ENCODE measurements at regions not wholly inside any gene's neighbourhood (a gene's known extent, or its start where the extent isn't known, plus 50 kb on each side); places are given as distances from the start of the nearest gene placed in this dataset.
A peak's percentile ranks its signal among the peaks of the same experiment; 100 is the strongest.

DNA sequence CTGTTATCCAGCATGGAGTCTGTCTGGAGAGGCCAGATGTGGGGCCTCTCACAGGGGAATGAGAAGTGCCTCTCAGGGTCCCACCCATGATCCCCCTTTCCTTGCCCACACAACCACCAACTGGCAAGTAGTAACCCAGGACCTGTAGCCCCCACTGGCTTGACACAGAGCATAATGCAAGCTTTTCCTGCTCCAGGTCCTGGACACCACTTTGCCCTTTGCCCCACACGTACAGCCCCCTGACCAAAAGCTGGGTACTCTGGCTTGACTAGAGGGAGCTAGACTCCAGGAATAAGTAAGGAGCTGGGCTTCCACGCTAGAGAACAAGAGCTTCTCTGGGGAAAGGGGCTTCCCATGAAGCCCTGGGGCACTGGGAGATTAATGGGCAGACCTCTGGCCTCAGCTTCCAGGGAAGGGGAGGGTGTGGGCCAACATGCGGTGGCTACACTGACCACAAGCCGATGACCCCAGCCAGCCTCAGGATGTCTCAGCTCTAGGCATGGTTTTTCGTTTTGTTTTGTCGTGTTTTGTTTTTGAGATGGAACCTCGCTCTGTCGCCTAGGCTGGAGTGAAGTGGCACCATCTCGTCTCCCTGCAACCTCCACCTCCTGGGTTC, 109.5 kb downstream of the C9orf50 start:
- H3K4me1 ChIP-seq, result no peaks in the 10 kb centered on the region
- no peak for DNase-seq
- H3K9me3 ChIP-seq, result peaks cover 3 to 5% (median 4%) of the 10 kb centered on the region in 4 donors
- H3K4me3 ChIP-seq, result no peak overlapping the region
- 82 to 83% methylated on average over 9 of the region's 9 CpGs for WGBS, 2 donors
- H3K36me3 ChIP-seq, result no peaks in the 10 kb centered on the region
- intact Hi-C loops (cut with DNase I), result no loop called here
- H3K27ac ChIP-seq, result no peak overlapping the region
- TF ChIP-seq POLR2A (IDR thresholded peaks at IDR 0.05) (no peak), POLR2AphosphoS5 (IDR thresholded peaks at IDR 0.05) (no peak), EP300 (IDR thresholded peaks at IDR 0.05) (no peak)
- TF ChIP-seq, protein P1, sequence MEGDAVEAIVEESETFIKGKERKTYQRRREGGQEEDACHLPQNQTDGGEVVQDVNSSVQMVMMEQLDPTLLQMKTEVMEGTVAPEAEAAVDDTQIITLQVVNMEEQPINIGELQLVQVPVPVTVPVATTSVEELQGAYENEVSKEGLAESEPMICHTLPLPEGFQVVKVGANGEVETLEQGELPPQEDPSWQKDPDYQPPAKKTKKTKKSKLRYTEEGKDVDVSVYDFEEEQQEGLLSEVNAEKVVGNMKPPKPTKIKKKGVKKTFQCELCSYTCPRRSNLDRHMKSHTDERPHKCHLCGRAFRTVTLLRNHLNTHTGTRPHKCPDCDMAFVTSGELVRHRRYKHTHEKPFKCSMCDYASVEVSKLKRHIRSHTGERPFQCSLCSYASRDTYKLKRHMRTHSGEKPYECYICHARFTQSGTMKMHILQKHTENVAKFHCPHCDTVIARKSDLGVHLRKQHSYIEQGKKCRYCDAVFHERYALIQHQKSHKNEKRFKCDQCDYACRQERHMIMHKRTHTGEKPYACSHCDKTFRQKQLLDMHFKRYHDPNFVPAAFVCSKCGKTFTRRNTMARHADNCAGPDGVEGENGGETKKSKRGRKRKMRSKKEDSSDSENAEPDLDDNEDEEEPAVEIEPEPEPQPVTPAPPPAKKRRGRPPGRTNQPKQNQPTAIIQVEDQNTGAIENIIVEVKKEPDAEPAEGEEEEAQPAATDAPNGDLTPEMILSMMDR (IDR thresholded peaks at IDR 0.05), result no peak
- no peaks in the 10 kb centered on the region for H3K27me3 ChIP-seq

DNA sequence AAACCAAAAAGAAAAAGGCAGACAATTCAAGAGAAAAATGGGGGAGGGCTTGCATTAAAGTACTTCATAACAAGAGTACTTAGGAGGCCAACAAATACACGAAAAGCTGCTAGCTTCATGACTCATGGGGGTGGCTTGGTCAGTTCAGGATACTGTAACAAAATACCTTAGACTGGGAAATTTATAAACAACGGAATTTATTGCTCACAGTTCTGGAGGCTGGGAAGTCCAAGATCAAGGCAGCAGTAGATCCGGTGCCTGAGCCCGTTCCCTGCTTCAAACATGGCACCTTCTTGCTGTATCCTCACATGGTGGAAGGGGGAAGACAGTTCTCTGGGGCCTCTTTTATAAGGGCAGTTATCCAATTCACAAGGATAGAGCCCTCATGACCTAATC, 111.4 kb downstream of the C9orf50 start:
- intact Hi-C loops (cut with DNase I), result no loop called here
- no peak for DNase-seq
- no peaks in the 10 kb centered on the region for H3K4me1 ChIP-seq
- no peak overlapping the region for H3K27ac ChIP-seq
- TF ChIP-seq EP300 (IDR thresholded peaks at IDR 0.05) (no peak), POLR2AphosphoS5 (IDR thresholded peaks at IDR 0.05) (peak in 1 of 4 donors; percentile 3)
- no peak overlapping the region for H3K4me3 ChIP-seq
- H3K27me3 ChIP-seq, result no peaks in the 10 kb centered on the region
- H3K9me3 ChIP-seq, result peaks cover 3 to 5% (median 4%) of the 10 kb centered on the region in 4 donors
- peaks cover 0 to 6% (median 0%) of the 10 kb centered on the region in 4 donors for H3K36me3 ChIP-seq
- 81 to 84% methylated on average over 4 of the region's 4 CpGs for WGBS, 2 donors

DNA sequence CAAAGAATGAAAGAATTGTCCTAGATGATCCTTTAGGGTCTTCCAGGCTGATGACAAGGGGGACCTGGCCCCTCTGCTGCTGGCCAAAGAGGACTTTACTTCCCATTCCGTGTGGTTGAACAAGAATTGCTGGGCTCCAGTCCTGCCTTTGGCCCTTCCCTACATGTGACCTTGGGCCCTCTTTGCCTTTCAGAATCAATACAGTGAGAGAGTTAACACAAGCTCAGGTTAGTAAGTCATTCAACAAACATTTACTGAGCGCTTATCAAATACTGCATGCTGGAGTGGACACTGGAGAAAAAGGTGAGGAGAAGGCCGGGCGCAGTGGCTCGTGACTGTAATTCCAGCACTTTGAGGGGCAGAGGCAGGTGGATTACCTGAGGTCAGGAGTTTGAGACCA, 113.1 kb downstream of the C9orf50 start:
- Histone ChIP-seq H3K9me3 (peaks cover 0 to 5% (median 0%) of the 10 kb centered on the region in 4 donors), H3K4me1 (no peaks in the 10 kb centered on the region), H3K27me3 (no peaks in the 10 kb centered on the region), H3K4me3 (no peak overlapping the region), H3K36me3 (peaks cover 0 to 23% (median 7%) of the 10 kb centered on the region in 4 donors), H3K27ac (no peak overlapping the region)
- intact Hi-C loops (cut with DNase I), result no loop called here
- TF ChIP-seq, protein P1 (IDR thresholded peaks at IDR 0.05), result no peak
- peak in 1 of 4 donors; percentile 25 for TF ChIP-seq POLR2AphosphoS5 (IDR thresholded peaks at IDR 0.05)
- DNase-seq, result no peak
- WGBS, 2 donors, result 83 to 91% methylated on average over 5 of the region's 5 CpGs

DNA sequence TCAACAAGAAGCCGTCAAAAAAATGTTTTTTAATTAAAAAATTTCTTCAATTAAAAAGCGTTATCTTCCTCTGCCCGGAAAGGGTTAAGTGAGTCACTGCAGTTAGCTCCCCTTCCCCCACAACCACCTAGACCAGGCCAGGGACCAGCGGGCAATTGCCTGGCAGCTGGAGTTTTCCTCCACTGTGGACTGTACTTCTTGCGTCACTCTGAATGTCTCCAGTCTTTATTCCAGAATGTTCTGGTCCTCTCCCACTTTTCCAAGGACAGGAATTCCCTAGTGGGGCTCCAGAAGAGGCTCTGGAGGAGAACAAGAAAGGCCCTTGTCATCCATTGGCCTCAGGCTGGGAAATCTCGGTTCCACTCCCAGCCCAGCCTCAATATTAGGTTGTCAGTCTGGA, 114.0 kb downstream of the C9orf50 start:
- H3K27ac ChIP-seq, result no peak overlapping the region
- H3K27me3 ChIP-seq, result no peaks in the 10 kb centered on the region
- 58 to 76% methylated on average over 6 of the region's 6 CpGs for WGBS, 2 donors
- no peak for DNase-seq
- intact Hi-C loops (cut with DNase I), result no loop called here
- H3K4me3 ChIP-seq, result no peak overlapping the region
- H3K9me3 ChIP-seq, result peaks cover 0 to 5% (median 0%) of the 10 kb centered on the region in 4 donors
- peaks cover 0 to 24% (median 7%) of the 10 kb centered on the region in 4 donors for H3K36me3 ChIP-seq
- TF ChIP-seq EP300 (IDR thresholded peaks at IDR 0.05) (no peak), POLR2A (IDR thresholded peaks at IDR 0.05) (no peak), POLR2AphosphoS5 (IDR thresholded peaks at IDR 0.05) (no peak)
- TF ChIP-seq, protein P1 (IDR thresholded peaks at IDR 0.05), result no peak
- H3K4me1 ChIP-seq, result no peaks in the 10 kb centered on the region

DNA sequence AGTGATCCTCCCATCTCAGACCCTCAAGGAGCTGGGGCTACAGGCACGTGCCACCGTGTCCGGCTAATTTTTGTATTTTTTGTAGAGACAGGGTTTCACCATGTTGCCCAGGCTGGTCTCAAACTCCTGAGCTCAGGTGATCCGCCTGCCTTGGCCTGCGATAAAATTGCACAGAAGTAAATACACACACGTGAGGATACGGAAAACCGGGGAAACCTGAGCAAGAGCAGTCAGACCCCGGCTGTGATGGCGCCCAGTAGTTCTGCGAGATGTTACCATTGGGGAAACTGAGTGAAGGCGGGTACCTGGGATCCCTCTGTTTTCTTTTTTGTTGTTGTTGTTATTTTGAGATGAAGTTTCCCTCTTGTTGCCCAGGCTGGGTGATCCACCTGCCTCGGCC, 114.9 kb downstream of the C9orf50 start:
- DNase-seq, result no peak
- Histone ChIP-seq H3K4me1 (peaks cover 0 to 6% (median 4%) of the 10 kb centered on the region in 4 donors), H3K36me3 (peaks cover 0 to 24% (median 7%) of the 10 kb centered on the region in 4 donors), H3K9me3 (peaks cover 0 to 5% (median 0%) of the 10 kb centered on the region in 4 donors), H3K27ac (no peak overlapping the region), H3K4me3 (no peak overlapping the region), H3K27me3 (no peaks in the 10 kb centered on the region)
- WGBS, 2 donors, result 94 to 97% methylated on average over 13 of the region's 13 CpGs
- intact Hi-C loops (cut with DNase I), result no loop called here
- TF ChIP-seq, protein P1 (IDR thresholded peaks at IDR 0.05), result no peak
- TF ChIP-seq POLR2A (IDR thresholded peaks at IDR 0.05) (no peak), POLR2AphosphoS5 (IDR thresholded peaks at IDR 0.05) (no peak), EP300 (IDR thresholded peaks at IDR 0.05) (no peak)
